ENCODE measurements at regions not wholly inside any gene's neighbourhood (a gene's known extent, or its start where the extent isn't known, plus 50 kb on each side); places are given as distances from the start of the nearest gene placed in this dataset.

- TF ChIP-seq CTCF (conservative IDR thresholded peaks at IDR 0.05 in 1 of 2, IDR thresholded peaks at IDR 0.05 in 1 of 2; ENCODE audit: extremely low read depth in 1 of 2, insufficient read depth in 1 of 2, low read depth in 1 of 2, low read length in 2 of 2): no peak
- no peak for TF ChIP-seq EZH2 (IDR thresholded peaks at IDR 0.05; ENCODE audit: borderline replicate concordance, low read length)
Measured at GRCh38 chr2:217165547-217165946, 305.7 kb upstream of the TNP1 start.
